Left renal pelvis (tissue), 4 donors: ENCODE measurements at regions not wholly inside any gene's neighbourhood (a gene's known extent, or its start where the extent isn't known, plus 50 kb on each side); places are given as distances from the start of the nearest gene placed in this dataset.
"Not testable (repeated sequence)": the region's sequence is repeated elsewhere in the genome, so short reads cannot be mapped to it uniquely, and the experiment has no call there.

Source experiments
- DNase-seq, 4 donors: peaks; one replicate each; pipeline ENCODE4 v3.0.0-alpha.2; 2013; ENCODE audit warnings: low read depth in 4 of 4, low spot score in 3 of 4

DNA sequence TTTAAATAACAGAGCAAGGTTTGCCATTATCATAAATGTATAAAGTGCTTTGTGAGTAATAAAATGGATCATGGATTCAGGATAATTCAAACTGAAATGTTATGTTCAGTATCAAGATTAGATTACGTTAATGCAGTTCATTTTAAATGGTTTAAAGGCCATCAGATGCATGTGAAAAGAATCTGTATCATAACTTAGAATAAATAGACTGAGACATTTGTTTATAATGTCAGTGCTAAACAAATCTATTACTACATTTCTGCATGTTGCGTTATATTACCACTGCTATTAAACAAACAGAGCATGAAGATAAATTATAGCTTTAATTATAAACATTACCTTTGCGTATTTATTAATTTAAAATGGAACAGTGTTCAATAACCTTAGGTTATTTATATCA, 160.2 kb downstream of the TOX3 start:
- DNase-seq, result no peak

GRCh38 chr16:52384378-52384777, 162.6 kb downstream of the TOX3 start:
- DNase-seq, result no peak

GRCh38 chr16:52383640-52384292, 163.2 kb downstream of the TOX3 start:
- no peak for DNase-seq

DNA sequence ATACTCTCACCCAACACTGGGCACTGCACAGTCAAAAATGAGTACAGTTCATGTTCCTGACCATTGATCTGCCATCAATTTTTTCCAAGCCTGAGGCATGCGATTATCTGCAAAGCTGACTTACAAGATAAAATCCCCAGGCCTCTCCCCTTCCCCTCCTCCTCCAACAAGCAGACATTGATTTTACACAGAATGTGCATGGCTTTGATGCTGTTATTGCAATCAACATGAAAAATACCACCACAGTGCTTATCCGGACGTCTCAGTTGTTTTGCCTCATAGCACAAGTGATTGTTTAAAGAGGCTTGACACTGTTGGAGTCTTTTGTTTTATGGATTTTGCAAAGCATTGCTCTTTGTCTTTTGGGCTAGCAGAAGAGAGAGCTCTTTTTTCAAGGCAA, 163.8 kb downstream of the TOX3 start:
- DNase-seq, result no peak

GRCh38 chr16:52379551-52379950, 167.4 kb downstream of the TOX3 start:
- no peak for DNase-seq

DNA sequence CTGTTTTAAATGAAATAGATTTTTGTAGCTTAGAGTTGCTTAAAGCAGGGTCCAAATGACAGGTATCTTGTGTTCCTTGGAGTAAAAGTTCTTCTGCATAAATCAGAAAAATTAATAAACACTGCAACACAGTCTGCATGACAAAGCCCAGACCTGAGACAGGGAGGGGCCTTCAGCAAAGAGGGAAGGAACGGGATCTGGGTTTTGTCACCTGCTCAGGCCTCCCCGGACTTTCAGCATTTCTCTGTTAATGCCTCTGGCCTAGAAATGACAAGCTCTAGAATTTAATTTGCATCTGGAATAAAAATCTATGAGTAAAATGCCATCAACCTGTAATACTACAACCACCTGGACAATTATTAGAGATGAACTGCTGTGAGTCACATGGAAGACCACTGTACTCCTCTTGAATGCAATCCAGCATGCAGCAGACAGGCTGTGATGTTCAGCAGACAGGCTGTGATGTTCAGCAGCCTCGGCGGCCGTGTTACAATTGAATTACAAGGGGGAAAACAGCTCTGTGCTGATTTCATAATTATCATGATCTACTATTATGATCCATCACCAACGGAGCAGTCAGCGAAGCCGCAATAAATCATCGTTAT, 170.2 kb downstream of the TOX3 start:
- no peak for DNase-seq

GRCh38 chr16:52372313-52372712, 174.6 kb downstream of the TOX3 start:
- no peak for DNase-seq

- no peak for DNase-seq
These were observed 178.1 kb downstream of the TOX3 start for GRCh38 chr16:52368859-52369258.

DNA sequence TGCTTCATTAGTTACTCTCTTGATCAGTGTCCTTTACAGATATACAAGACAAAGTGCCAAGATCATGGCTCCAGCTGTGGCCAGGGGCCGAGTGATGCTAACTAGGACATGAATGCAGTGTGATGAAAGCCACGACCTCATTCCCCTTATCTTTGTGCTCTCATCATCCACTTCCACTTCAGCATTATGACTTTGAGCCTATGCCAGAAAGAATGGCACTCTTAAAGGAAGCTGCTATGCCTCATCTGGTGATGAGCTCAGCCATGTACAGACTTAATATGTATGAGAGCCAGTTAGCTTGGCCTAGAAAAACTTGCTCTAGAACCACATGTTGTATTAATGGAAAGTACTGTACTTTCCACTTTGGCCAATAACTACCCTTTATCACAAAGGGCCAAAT, 179.1 kb downstream of the TOX3 start:
- no peak for DNase-seq

- DNase-seq, result no peak
These were observed 180.0 kb downstream of the TOX3 start for GRCh38 chr16:52366983-52367382.

GRCh38 chr16:52364500-52364899, 182.4 kb downstream of the TOX3 start:
- DNase-seq, result no peak

GRCh38 chr16:52363082-52363481, 183.9 kb downstream of the TOX3 start:
- DNase-seq, result no peak

- no peak for DNase-seq
These were observed 189.2 kb downstream of the TOX3 start for GRCh38 chr16:52357711-52358110.

GRCh38 chr16:52353249-52353648, 193.7 kb downstream of the TOX3 start:
- DNase-seq, result no peak

GRCh38 chr16:52351451-52351850, 195.5 kb downstream of the TOX3 start:
- no peak for DNase-seq

DNA sequence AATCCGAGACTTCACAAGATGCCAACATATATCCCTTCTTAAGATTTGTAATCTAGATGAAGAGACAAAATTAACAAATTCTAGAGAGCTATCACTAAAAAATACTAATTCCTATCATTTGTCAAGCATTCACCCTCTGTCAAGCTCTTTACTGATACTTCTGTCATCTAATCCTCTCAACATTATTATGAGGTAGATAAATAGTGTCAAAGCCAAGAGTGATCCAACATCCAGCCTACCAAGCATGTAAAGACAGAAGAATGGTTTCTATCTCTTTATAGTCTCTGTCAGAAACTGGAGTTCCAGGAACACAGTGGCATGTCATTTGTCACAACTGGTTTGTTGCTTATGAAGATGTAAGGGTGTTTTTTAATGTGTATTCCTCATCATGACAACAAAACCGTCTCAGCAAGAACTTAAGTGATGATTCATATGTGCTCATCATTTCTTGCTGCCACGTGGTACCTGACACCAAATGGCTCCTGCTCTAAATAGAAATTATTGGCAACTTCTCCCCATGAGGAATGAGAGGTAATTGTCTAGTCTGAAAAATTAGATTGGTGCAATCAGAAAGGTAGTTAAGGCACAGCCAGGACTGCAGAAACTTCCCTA, 196.8 kb downstream of the TOX3 start:
- DNase-seq, result no peak

DNA sequence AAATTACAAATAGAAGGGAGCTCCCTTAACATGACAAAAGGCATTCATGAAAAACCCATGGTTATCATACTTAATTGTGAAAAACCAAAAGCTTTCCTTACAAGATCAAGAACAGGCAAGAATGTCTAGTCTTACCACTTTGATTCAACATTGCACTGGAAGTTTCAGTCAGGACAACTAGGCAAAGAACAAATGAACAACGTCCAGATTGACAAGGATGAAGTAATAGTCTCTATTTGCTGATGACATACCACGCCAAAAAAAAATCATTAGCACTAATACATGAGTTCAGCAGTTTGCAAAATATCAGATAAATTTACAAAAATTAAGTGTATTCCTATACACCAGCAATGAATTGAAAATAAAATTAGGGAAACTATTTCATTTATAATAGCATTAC, 200.2 kb downstream of the TOX3 start:
- no peak for DNase-seq

GRCh38 chr16:52333673-52334072, 213.3 kb downstream of the TOX3 start:
- not testable (repeated sequence) for DNase-seq

DNA sequence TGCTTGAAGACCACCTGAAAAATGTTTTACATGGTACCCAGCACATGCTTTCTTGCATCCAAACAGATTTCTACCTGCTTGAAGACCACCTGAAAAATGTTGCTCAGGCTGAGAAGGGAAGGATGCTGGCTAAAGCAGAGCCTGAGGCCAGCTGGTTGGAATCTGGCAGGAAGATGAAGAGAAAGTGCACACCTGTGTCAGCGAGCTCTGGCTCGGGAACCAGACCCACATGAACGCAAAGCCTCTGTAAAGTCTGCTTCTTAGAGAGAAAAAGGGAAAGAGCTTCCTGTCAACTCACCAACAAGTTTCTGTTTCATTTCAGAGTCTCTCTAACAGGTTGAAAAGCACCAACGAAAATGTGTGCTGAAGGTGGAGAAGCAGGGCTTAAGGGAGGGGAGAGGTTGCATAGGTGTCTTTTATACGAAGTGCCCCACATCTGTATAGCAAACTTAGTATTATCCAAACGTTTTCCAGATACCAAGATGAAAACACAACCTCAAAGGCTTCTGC, 226.0 kb downstream of the TOX3 start:
- DNase-seq, result no peak

GRCh38 chr16:52318302-52319009, 228.5 kb downstream of the TOX3 start:
- no peak for DNase-seq

- DNase-seq, result no peak
These were observed 230.7 kb downstream of the TOX3 start for GRCh38 chr16:52316241-52316640.

- DNase-seq, result no peak
These were observed 234.2 kb downstream of the TOX3 start for GRCh38 chr16:52312716-52313115.
